ENCODE measurements at regions not wholly inside any gene's neighbourhood (a gene's known extent, or its start where the extent isn't known, plus 50 kb on each side); places are given as distances from the start of the nearest gene placed in this dataset.

DNA sequence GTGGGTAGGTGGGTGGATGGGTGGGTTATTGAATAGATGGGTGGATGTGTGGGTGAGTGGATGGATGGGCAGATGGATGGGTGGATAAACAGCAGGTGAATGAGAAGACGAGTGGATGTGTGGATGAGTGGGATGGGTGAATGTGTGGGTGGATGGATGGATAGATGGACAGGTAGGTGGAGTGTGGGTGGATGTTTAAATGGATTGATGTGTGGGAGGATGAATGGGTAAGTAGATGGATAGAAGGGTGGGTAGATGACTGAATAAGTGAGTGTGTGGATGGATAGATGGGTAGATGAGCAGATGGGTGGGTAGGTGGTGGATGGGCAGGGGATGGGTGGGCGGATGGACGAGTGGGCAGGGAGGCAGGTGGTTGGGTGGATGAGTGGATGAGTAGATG lies 397.6 kb upstream of the IRX4 start:
- no peak for TF ChIP-seq CTCF (IDR thresholded peaks at IDR 0.05; ENCODE audit: insufficient read depth, low read length, poor library complexity, severe bottlenecking)
- TF ChIP-seq EZH2phosphoT487 (conservative IDR thresholded peaks at IDR 0.05; ENCODE audit: low read length), result no peak
